T-cell (primary cell): ENCODE measurements at regions not wholly inside any gene's neighbourhood (a gene's known extent, or its start where the extent isn't known, plus 50 kb on each side); places are given as distances from the start of the nearest gene placed in this dataset.
"Not testable (repeated sequence)": the region's sequence is repeated elsewhere in the genome, so short reads cannot be mapped to it uniquely, and the experiment has no call there.

Experiments
- ATAC-seq, 4 experiments: fragments of 200-7000 bp in 3 of 4; fragments of 150-1000 bp in 1 of 4; cut with Tn5 transposase; replicated peaks in 1 of 4; 1 replicate in 3 of 4; 2 replicates in 1 of 4; pipeline ENCODE4 v1.10.0; 2021; ENCODE audit warnings: moderate library complexity in 3 of 4, mild to moderate bottlenecking in 2 of 4, moderate number of reproducible peaks in 1 of 4
- CTCF ChIA-PET, 2 donors: fragments of 300-600 bp; sonication (Branson Sonifier 250); formaldehyde crosslinking; loops; one replicate each; lab custom pipeline; 2022; ENCODE audit warnings: antibody characterized with exemption in 2 of 2; lab: Charles Lee
- POLR2A ChIA-PET, 2 donors: fragments of 300-600 bp; sonication (Branson Sonifier 250); formaldehyde crosslinking; loops; one replicate each; lab custom pipeline; 2022; ENCODE audit warnings: antibody characterized with exemption in 2 of 2; lab: Charles Lee
- DNase-seq, 35 experiments: peaks; one replicate each; pipeline versions ENCODE4 v3.0.0 to v3.0.0-alpha.2; 2013 to 2023
- H3K27ac ChIP-seq: one replicate; pipeline ENCODE4 v1.5.1; 2013; ENCODE audit warnings: low read length
- H3K27me3 ChIP-seq, 2 experiments: replicated peaks in 1 of 2; 1 replicate in 1 of 2; 2 replicates in 1 of 2; pipeline versions ENCODE4 v1.6.1 to v1.7.0; 2013; ENCODE audit warnings: low read length in 1 of 2, mixed read lengths in 1 of 2; ENCODE audit not compliant: control insufficient read depth in 2 of 2, insufficient read depth in 2 of 2; ENCODE audit errors: extremely low read depth in 1 of 2
- H3K36me3 ChIP-seq, 2 donors: 1 replicate in 1 of 2; 2 replicates in 1 of 2; pipeline versions ENCODE4 v1.6.1 to v1.7.0; 2013; ENCODE audit warnings: low read length in 1 of 2; ENCODE audit not compliant: control insufficient read depth in 2 of 2, insufficient read depth in 1 of 2; ENCODE audit errors: extremely low read depth in 1 of 2
- H3K4me1 ChIP-seq, 2 experiments: 1 replicate in 1 of 2; 2 replicates in 1 of 2; pipeline versions ENCODE4 v1.6.1 to v1.7.0; 2013; ENCODE audit warnings: low read length in 2 of 2, mixed read lengths in 1 of 2; ENCODE audit not compliant: insufficient read depth in 2 of 2, control insufficient read depth in 1 of 2; ENCODE audit errors: extremely low read depth in 1 of 2
- H3K4me3 ChIP-seq, 2 donors: 1 replicate in 1 of 2; 2 replicates in 1 of 2; pipeline versions ENCODE4 v1.5.1 to v1.7.0; 2013; ENCODE audit warnings: mild to moderate bottlenecking in 2 of 2, low read length in 1 of 2, moderate library complexity in 1 of 2; ENCODE audit not compliant: control insufficient read depth in 1 of 2; ENCODE audit errors: extremely low read depth in 1 of 2
- H3K9me3 ChIP-seq: 2 replicates; pipeline ENCODE4 v1.7.0; 2013
- H3K27ac Mint-ChIP-seq, 2 donors: one replicate each; pipeline ENCODE4 v1.8.0; 2020 to 2021; ENCODE audit warnings: mild to moderate bottlenecking in 2 of 2, mixed read lengths in 2 of 2
- H3K27me3 Mint-ChIP-seq, 2 donors: one replicate each; pipeline ENCODE4 v1.8.0; 2021 to 2022; ENCODE audit warnings: mixed read lengths in 2 of 2
- H3K36me3 Mint-ChIP-seq: one replicate; pipeline ENCODE4 v1.8.0; 2021; ENCODE audit warnings: mixed read lengths
- H3K4me1 Mint-ChIP-seq, 3 donors: one replicate each; pipeline ENCODE4 v1.8.0; 2020 to 2022; ENCODE audit warnings: mixed read lengths in 3 of 3, mild to moderate bottlenecking in 1 of 3
- H3K4me3 Mint-ChIP-seq, 3 donors: one replicate each; pipeline ENCODE4 v1.8.0; 2020 to 2022; ENCODE audit warnings: mild to moderate bottlenecking in 3 of 3, mixed read lengths in 3 of 3, moderate library complexity in 3 of 3
- H3K9me3 Mint-ChIP-seq, 3 donors: one replicate each; pipeline ENCODE4 v1.8.0; 2020 to 2022; ENCODE audit warnings: mixed read lengths in 3 of 3
- WGBS: methylation state at CpG from one replicate; pipeline ENCODE4 v1.1.5; 2013; ENCODE audit warnings: missing lambda C conversion rate; ENCODE audit not compliant: insufficient coverage; 5-methylcytosine and 5-hydroxymethylcytosine counted together

- ChIA-PET CTCF (no interaction called here), POLR2A (no interaction called here)
- Histone ChIP-seq H3K9me3 (no peaks in the 10 kb centered on the region), H3K27me3 (no peaks in the 10 kb centered on the region), H3K27ac (no peak overlapping the region), H3K4me1 (no peaks in the 10 kb centered on the region), H3K36me3 (no peaks in the 10 kb centered on the region), H3K4me3 (no peak overlapping the region)
- DNase-seq (no peak), ATAC-seq (no peak)
- Mint-ChIP-seq H3K4me1 (no peaks in the 10 kb centered on the region), H3K27ac (no peak overlapping the region), H3K36me3 (no peaks in the 10 kb centered on the region), H3K27me3 (no peaks in the 10 kb centered on the region), H3K9me3 (peaks cover 5 to 18% (median 10%) of the 10 kb centered on the region in 3 donors), H3K4me3 (no peak overlapping the region)
- no CpG with 5 or more reads among the region's 1 CpG for WGBS
Observed at GRCh38 chr12:88836156-88836555, 255.9 kb upstream of the KITLG start.

DNA sequence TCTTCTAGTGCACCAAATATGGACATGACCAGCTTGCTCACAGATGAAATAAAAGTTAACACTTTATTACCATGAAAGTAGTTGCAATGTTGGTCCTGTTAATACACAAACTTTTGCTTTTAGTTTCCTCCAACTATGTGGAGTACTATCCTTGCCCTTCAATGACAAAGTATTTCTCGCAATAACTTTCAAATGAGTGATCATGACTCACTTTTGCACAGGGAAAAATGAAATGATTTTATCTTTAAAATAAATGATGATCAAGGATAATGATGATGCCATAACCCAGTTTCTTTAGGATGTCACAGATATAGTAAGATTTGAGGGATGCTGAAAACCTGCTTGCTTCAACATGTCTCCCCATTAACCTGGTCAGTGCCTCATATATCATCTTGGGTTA is 254.0 kb upstream of the KITLG start:
- H3K9me3 ChIP-seq = no peaks in the 10 kb centered on the region
- no peaks in the 10 kb centered on the region for H3K4me1 ChIP-seq
- H3K4me3 Mint-ChIP-seq = no peak overlapping the region
- POLR2A ChIA-PET = no interaction called here
- no CpG with 5 or more reads among the region's 1 CpG for WGBS
- H3K27me3 ChIP-seq = no peaks in the 10 kb centered on the region
- no peak overlapping the region for H3K27ac ChIP-seq
- no peaks in the 10 kb centered on the region for H3K4me1 Mint-ChIP-seq
- no peaks in the 10 kb centered on the region for H3K36me3 Mint-ChIP-seq
- H3K27ac Mint-ChIP-seq = no peak overlapping the region
- CTCF ChIA-PET = no interaction called here
- H3K9me3 Mint-ChIP-seq = peaks cover 5 to 8% (median 8%) of the 10 kb centered on the region in 3 donors
- DNase-seq (no peak), ATAC-seq (no peak)
- H3K4me3 ChIP-seq = no peak overlapping the region
- no peaks in the 10 kb centered on the region for H3K36me3 ChIP-seq
- no peaks in the 10 kb centered on the region for H3K27me3 Mint-ChIP-seq

GRCh38 chr12:88833641-88834116 is 253.4 kb upstream of the KITLG start:
- no peak for DNase-seq
- ChIA-PET CTCF (no interaction called here), POLR2A (no interaction called here)
- no peaks in the 10 kb centered on the region for H3K36me3 Mint-ChIP-seq
- H3K4me3 ChIP-seq = no peak overlapping the region
- ATAC-seq = no peak
- H3K27ac Mint-ChIP-seq = no peak overlapping the region
- H3K36me3 ChIP-seq = no peaks in the 10 kb centered on the region
- peaks cover 5 to 8% (median 7%) of the 10 kb centered on the region in 3 donors for H3K9me3 Mint-ChIP-seq
- no peaks in the 10 kb centered on the region for H3K27me3 ChIP-seq
- no peaks in the 10 kb centered on the region for H3K27me3 Mint-ChIP-seq
- H3K4me1 Mint-ChIP-seq = no peaks in the 10 kb centered on the region
- H3K9me3 ChIP-seq = no peaks in the 10 kb centered on the region
- H3K27ac ChIP-seq = no peak overlapping the region
- no peak overlapping the region for H3K4me3 Mint-ChIP-seq
- no peaks in the 10 kb centered on the region for H3K4me1 ChIP-seq

DNA sequence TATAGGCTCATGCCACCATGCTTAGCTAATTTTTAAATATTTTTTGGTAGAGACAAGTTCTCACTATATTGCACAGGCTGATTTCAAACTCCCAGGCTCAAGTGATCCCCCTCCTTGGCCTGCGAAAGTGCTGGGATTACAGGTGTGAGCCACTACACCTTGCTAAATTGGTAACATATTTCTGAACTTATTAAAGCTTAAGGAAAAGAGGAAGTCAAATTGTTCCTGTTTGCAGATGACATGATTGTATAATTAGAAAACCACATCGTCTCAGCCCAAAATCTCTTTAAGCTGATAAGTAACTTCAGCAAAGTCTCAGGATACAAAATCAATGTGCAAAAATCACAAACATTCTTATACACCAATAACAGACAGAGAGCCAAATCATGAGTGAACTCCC is 248.3 kb upstream of the KITLG start:
- H3K9me3 Mint-ChIP-seq, H3K27me3 Mint-ChIP-seq, POLR2A ChIA-PET, ATAC-seq, H3K4me3 ChIP-seq, H3K4me1 Mint-ChIP-seq, H3K36me3 Mint-ChIP-seq, DNase-seq, H3K36me3 ChIP-seq, H3K27ac ChIP-seq, H3K27me3 ChIP-seq, H3K4me1 ChIP-seq, H3K4me3 Mint-ChIP-seq, H3K27ac Mint-ChIP-seq, H3K9me3 ChIP-seq: not testable (repeated sequence)
- CTCF ChIA-PET = interaction anchor here in 1 of 2 donors (0.6 kb wide), 1 partner anchor 1999 kb away, joined by 3 read pairs; no protein-coding TSS in a partner anchor
- WGBS = no CpG with 5 or more reads among the region's 2 CpGs

GRCh38 chr12:88820012-88820411 is 239.7 kb upstream of the KITLG start:
- ChIA-PET POLR2A (no interaction called here), CTCF (no interaction called here)
- Histone ChIP-seq H3K27ac (no peak overlapping the region), H3K4me3 (no peak overlapping the region), H3K4me1 (no peaks in the 10 kb centered on the region), H3K36me3 (no peaks in the 10 kb centered on the region), H3K9me3 (no peaks in the 10 kb centered on the region), H3K27me3 (no peaks in the 10 kb centered on the region)
- no peaks in the 10 kb centered on the region for H3K4me1 Mint-ChIP-seq
- H3K36me3 Mint-ChIP-seq = no peaks in the 10 kb centered on the region
- DNase-seq (no peak), ATAC-seq (no peak)
- H3K27ac Mint-ChIP-seq = no peak overlapping the region
- H3K27me3 Mint-ChIP-seq = peaks cover 0 to 5% of the 10 kb centered on the region in 2 donors
- no CpG with 5 or more reads among the region's 1 CpG for WGBS
- H3K9me3 Mint-ChIP-seq = peaks cover 0 to 5% (median 0%) of the 10 kb centered on the region in 3 donors
- H3K4me3 Mint-ChIP-seq = no peak overlapping the region

DNA sequence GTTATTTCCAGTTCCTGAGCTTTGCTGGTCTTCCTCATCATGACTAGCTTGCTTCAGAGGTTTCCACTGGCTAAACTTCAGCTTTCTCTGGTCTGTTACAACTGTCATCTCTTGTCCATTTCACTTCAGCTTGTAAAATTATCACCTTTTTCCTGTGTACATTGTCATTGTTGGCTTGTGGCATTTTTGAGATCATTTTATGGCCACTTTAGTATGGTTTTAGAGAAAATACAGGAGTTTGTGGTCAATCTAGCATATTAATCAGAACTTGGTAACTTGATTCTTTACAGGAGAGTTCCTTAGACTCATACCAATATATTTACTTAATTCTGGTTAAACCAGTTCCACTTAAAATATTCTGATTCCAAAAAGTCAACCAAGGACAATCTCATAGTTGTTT is 235.9 kb upstream of the KITLG start:
- Mint-ChIP-seq H3K36me3 (no peaks in the 10 kb centered on the region), H3K9me3 (peaks cover 0 to 9% (median 0%) of the 10 kb centered on the region in 3 donors), H3K27me3 (peaks cover 0 to 5% of the 10 kb centered on the region in 2 donors), H3K4me1 (no peaks in the 10 kb centered on the region), H3K4me3 (no peak overlapping the region), H3K27ac (no peak overlapping the region)
- ChIA-PET POLR2A (interaction anchor here in 1 of 2 donors (0.7 kb wide), 1 partner anchor 11 kb away, joined by 4 read pairs; no protein-coding TSS in a partner anchor), CTCF (interaction anchor here in 1 of 2 donors (0.6 kb wide), 1 partner anchor 12 kb away, joined by 3 read pairs; no protein-coding TSS in a partner anchor)
- ATAC-seq (no peak), DNase-seq (no peak)
- H3K27ac ChIP-seq = no peak overlapping the region
- H3K4me1 ChIP-seq = no peaks in the 10 kb centered on the region
- H3K36me3 ChIP-seq = no peaks in the 10 kb centered on the region
- H3K4me3 ChIP-seq = no peak overlapping the region
- no peaks in the 10 kb centered on the region for H3K9me3 ChIP-seq
- no peaks in the 10 kb centered on the region for H3K27me3 ChIP-seq

GRCh38 chr12:88814779-88815178 is 234.5 kb upstream of the KITLG start:
- Histone ChIP-seq H3K27me3 (no peaks in the 10 kb centered on the region), H3K4me3 (no peak overlapping the region), H3K4me1 (no peaks in the 10 kb centered on the region), H3K36me3 (no peaks in the 10 kb centered on the region), H3K9me3 (no peaks in the 10 kb centered on the region), H3K27ac (no peak overlapping the region)
- 79% methylated on average over 4 of the region's 5 CpGs for WGBS
- H3K4me3 Mint-ChIP-seq = no peak overlapping the region
- POLR2A ChIA-PET = no interaction called here
- H3K4me1 Mint-ChIP-seq = no peaks in the 10 kb centered on the region
- no peaks in the 10 kb centered on the region for H3K27me3 Mint-ChIP-seq
- ATAC-seq (no peak), DNase-seq (no peak)
- H3K9me3 Mint-ChIP-seq = peaks cover 0 to 4% (median 0%) of the 10 kb centered on the region in 3 donors
- H3K27ac Mint-ChIP-seq = no peak overlapping the region
- CTCF ChIA-PET = no interaction called here
- H3K36me3 Mint-ChIP-seq = no peaks in the 10 kb centered on the region
